Mesodermal cell (in vitro differentiated cells): ENCODE measurements at regions not wholly inside any gene's neighbourhood (a gene's known extent, or its start where the extent isn't known, plus 50 kb on each side); places are given as distances from the start of the nearest gene placed in this dataset.

Source experiments
- H3K27ac ChIP-seq: 2 replicates; pipeline ENCODE4 v1.7.0; 2013; ENCODE audit warnings: mild to moderate bottlenecking, low read depth, low read length, moderate library complexity; ENCODE audit not compliant: severe bottlenecking
- H3K36me3 ChIP-seq: 2 replicates; pipeline ENCODE4 v1.7.1; 2013; ENCODE audit warnings: mild to moderate bottlenecking, low read length, moderate library complexity; ENCODE audit not compliant: control insufficient read depth, insufficient read depth
- H3K4me1 ChIP-seq: one replicate; pipeline ENCODE4 v1.7.1; 2013; ENCODE audit warnings: mild to moderate bottlenecking, low read length; ENCODE audit not compliant: insufficient read depth, control insufficient read depth, poor library complexity, severe bottlenecking
- H3K4me3 ChIP-seq: 2 replicates; pipeline ENCODE4 v1.7.0; 2013; ENCODE audit warnings: low read length, control low read depth, mild to moderate bottlenecking; ENCODE audit not compliant: insufficient read depth, poor library complexity, severe bottlenecking; ENCODE audit errors: extremely low read depth
- H3K9me3 ChIP-seq: 2 replicates; pipeline ENCODE4 v1.7.1; 2013; ENCODE audit warnings: mild to moderate bottlenecking, low read length, moderate library complexity; ENCODE audit not compliant: control insufficient read depth
- WGBS, 2 experiments: methylation state at CpG; one replicate each; pipeline ENCODE4 v1.1.5; 2013; ENCODE audit warnings: missing lambda C conversion rate in 2 of 2; ENCODE audit not compliant: insufficient coverage in 2 of 2; 5-methylcytosine and 5-hydroxymethylcytosine counted together

- Histone ChIP-seq H3K4me3 (no peak overlapping the region), H3K27ac (no peak overlapping the region), H3K36me3 (no peaks in the 10 kb centered on the region), H3K9me3 (no peaks in the 10 kb centered on the region), H3K4me1 (no peaks in the 10 kb centered on the region)
- no CpG with 5 or more reads among the region's 2 CpGs for WGBS, 2 experiments
These were observed 230.9 kb upstream of the MAGI2 start for GRCh38 chr7:79684384-79684783.

GRCh38 chr7:79683916-79684315, 230.4 kb upstream of the MAGI2 start:
- H3K4me3 ChIP-seq: no peak overlapping the region
- no peaks in the 10 kb centered on the region for H3K36me3 ChIP-seq
- WGBS, 2 experiments: no CpG with 5 or more reads among the region's 1 CpG
- H3K9me3 ChIP-seq: no peaks in the 10 kb centered on the region
- no peaks in the 10 kb centered on the region for H3K4me1 ChIP-seq
- no peak overlapping the region for H3K27ac ChIP-seq

GRCh38 chr7:79683185-79683890, 229.9 kb upstream of the MAGI2 start:
- H3K4me3 ChIP-seq: no peak overlapping the region
- H3K9me3 ChIP-seq: no peaks in the 10 kb centered on the region
- H3K4me1 ChIP-seq: no peaks in the 10 kb centered on the region
- WGBS, 2 experiments: 62 to 88% methylated on average over 1 to 2 of the region's 3 CpGs
- H3K36me3 ChIP-seq: no peaks in the 10 kb centered on the region
- no peak overlapping the region for H3K27ac ChIP-seq

GRCh38 chr7:79681454-79681853, 228.0 kb upstream of the MAGI2 start:
- H3K9me3 ChIP-seq: no peaks in the 10 kb centered on the region
- no peak overlapping the region for H3K27ac ChIP-seq
- no peak overlapping the region for H3K4me3 ChIP-seq
- no peaks in the 10 kb centered on the region for H3K36me3 ChIP-seq
- no peaks in the 10 kb centered on the region for H3K4me1 ChIP-seq
- WGBS, 2 experiments: 87% methylated on average over 5 of the region's 8 CpGs; no CpG with 5 or more reads in 1 of the 2 experiments

GRCh38 chr7:79673969-79674368, 220.5 kb upstream of the MAGI2 start:
- H3K36me3 ChIP-seq: no peaks in the 10 kb centered on the region

GRCh38 chr7:79673421-79673820, 220.0 kb upstream of the MAGI2 start:
- Histone ChIP-seq H3K4me1 (no peaks in the 10 kb centered on the region), H3K4me3 (no peak overlapping the region), H3K36me3 (no peaks in the 10 kb centered on the region), H3K9me3 (no peaks in the 10 kb centered on the region), H3K27ac (no peak overlapping the region)
- no CpG with 5 or more reads among the region's 1 CpG for WGBS, 2 experiments

More at GRCh38 chr7:79673969-79674368, 220.5 kb upstream of the MAGI2 start:
- H3K4me3 ChIP-seq: no peak overlapping the region
- 100% methylated on average over 1 to 2 of the region's 3 CpGs for WGBS, 2 experiments
- H3K9me3 ChIP-seq: no peaks in the 10 kb centered on the region
- no peak overlapping the region for H3K27ac ChIP-seq
- H3K4me1 ChIP-seq: no peaks in the 10 kb centered on the region

GRCh38 chr7:79668292-79668691, 214.8 kb upstream of the MAGI2 start:
- no peak overlapping the region for H3K27ac ChIP-seq
- H3K4me3 ChIP-seq: no peak overlapping the region
- no peaks in the 10 kb centered on the region for H3K4me1 ChIP-seq
- no peaks in the 10 kb centered on the region for H3K9me3 ChIP-seq
- 60% methylated on average over 1 of the region's 3 CpGs; no CpG with 5 or more reads in 1 of the 2 experiments for WGBS, 2 experiments
- H3K36me3 ChIP-seq: no peaks in the 10 kb centered on the region

GRCh38 chr7:79666472-79666871, 213.0 kb upstream of the MAGI2 start:
- no peaks in the 10 kb centered on the region for H3K9me3 ChIP-seq
- H3K4me1 ChIP-seq: no peaks in the 10 kb centered on the region
- H3K4me3 ChIP-seq: no peak overlapping the region
- 93 to 94% methylated on average over 2 of the region's 3 CpGs for WGBS, 2 experiments
- no peaks in the 10 kb centered on the region for H3K36me3 ChIP-seq
- H3K27ac ChIP-seq: no peak overlapping the region

- Histone ChIP-seq H3K9me3 (no peaks in the 10 kb centered on the region), H3K27ac (no peak overlapping the region), H3K36me3 (no peaks in the 10 kb centered on the region), H3K4me1 (no peaks in the 10 kb centered on the region), H3K4me3 (no peak overlapping the region)
- WGBS, 2 experiments: 80 to 93% methylated on average over 2 of the region's 2 CpGs
These were observed 211.6 kb upstream of the MAGI2 start for GRCh38 chr7:79664884-79665676.

- H3K4me1 ChIP-seq: no peaks in the 10 kb centered on the region
- H3K36me3 ChIP-seq: no peaks in the 10 kb centered on the region
- no peak overlapping the region for H3K4me3 ChIP-seq
- no peaks in the 10 kb centered on the region for H3K9me3 ChIP-seq
- H3K27ac ChIP-seq: no peak overlapping the region
These were observed 204.8 kb upstream of the MAGI2 start for GRCh38 chr7:79658304-79658703.

GRCh38 chr7:79653136-79653631, 199.7 kb upstream of the MAGI2 start:
- H3K27ac ChIP-seq: no peak overlapping the region
- H3K36me3 ChIP-seq: no peaks in the 10 kb centered on the region
- H3K4me3 ChIP-seq: no peak overlapping the region
- no peaks in the 10 kb centered on the region for H3K9me3 ChIP-seq
- no peaks in the 10 kb centered on the region for H3K4me1 ChIP-seq
- 80% methylated on average over 1 of the region's 2 CpGs; no CpG with 5 or more reads in 1 of the 2 experiments for WGBS, 2 experiments
